Activated T-helper 1 cell treated with anti-CD3 and anti-CD28 coated beads, Interleukin-12 subunit alpha, Interleukin-12 subunit beta, Interleukin-2, Interleukin-4 antibody, amounts not matched to agents 30 ng/mL and 10 ng/mL and 1 ng/mL, durations not matched to agents 14 hours and 24 hours and 36 hours (primary cell): ENCODE measurements at regions not wholly inside any gene's neighbourhood (a gene's known extent, or its start where the extent isn't known, plus 50 kb on each side); places are given as distances from the start of the nearest gene placed in this dataset.

Source experiments
- DNase-seq: peaks from one replicate; pipeline ENCODE4 v3.0.0; 2021; ENCODE audit warnings: low spot score
- H3K27ac Mint-ChIP-seq: one replicate; pipeline ENCODE4 v1.8.0; 2021; ENCODE audit warnings: mild to moderate bottlenecking, mixed read lengths
- H3K27me3 Mint-ChIP-seq: one replicate; pipeline ENCODE4 v1.8.0; 2022; ENCODE audit warnings: mild to moderate bottlenecking, moderate library complexity, mixed read lengths; ENCODE audit not compliant: insufficient read depth
- H3K36me3 Mint-ChIP-seq: one replicate; pipeline ENCODE4 v1.8.0; 2021; ENCODE audit warnings: low read depth, mixed read lengths
- H3K4me1 Mint-ChIP-seq: one replicate; pipeline ENCODE4 v1.8.0; 2021; ENCODE audit warnings: low read depth, mixed read lengths
- H3K4me3 Mint-ChIP-seq: one replicate; pipeline ENCODE4 v1.8.0; 2021; ENCODE audit warnings: mild to moderate bottlenecking, moderate library complexity, mixed read lengths
- H3K9me3 Mint-ChIP-seq: one replicate; pipeline ENCODE4 v1.8.0; 2021; ENCODE audit warnings: mixed read lengths
- intact Hi-C: fragments of 100-400 bp; cut with micrococcal nuclease; formaldehyde crosslinking; loops from one replicate; pipeline ENCODE4 v1.15.1; 2024

GRCh38 chr15:39273717-39274411 lies 307.0 kb upstream of the THBS1 start:
- Mint-ChIP-seq H3K4me3 (no peak overlapping the region), H3K27ac (no peak overlapping the region), H3K9me3 (no peaks in the 10 kb centered on the region), H3K4me1 (no peaks in the 10 kb centered on the region), H3K27me3 (peaks cover 3% of the 10 kb centered on the region), H3K36me3 (no peaks in the 10 kb centered on the region)
- intact Hi-C loops, result no loop called here
- no peak for DNase-seq

- Mint-ChIP-seq H3K27me3 (peaks cover 3% of the 10 kb centered on the region), H3K36me3 (no peaks in the 10 kb centered on the region), H3K9me3 (no peaks in the 10 kb centered on the region), H3K4me1 (no peaks in the 10 kb centered on the region), H3K27ac (no peak overlapping the region), H3K4me3 (no peak overlapping the region)
- no peak for DNase-seq
- intact Hi-C loops, result no loop called here
These were observed 305.8 kb upstream of the THBS1 start for GRCh38 chr15:39275066-39275465.

GRCh38 chr15:39279311-39279710 lies 301.6 kb upstream of the THBS1 start:
- Mint-ChIP-seq H3K27me3 (peaks cover 7% of the 10 kb centered on the region), H3K4me1 (no peaks in the 10 kb centered on the region), H3K27ac (no peak overlapping the region), H3K9me3 (no peaks in the 10 kb centered on the region), H3K36me3 (no peaks in the 10 kb centered on the region), H3K4me3 (no peak overlapping the region)
- DNase-seq, result no peak
- intact Hi-C loops, result no loop called here

GRCh38 chr15:39281094-39281493 lies 299.8 kb upstream of the THBS1 start:
- Mint-ChIP-seq H3K4me3 (no peak overlapping the region), H3K4me1 (no peaks in the 10 kb centered on the region), H3K36me3 (no peaks in the 10 kb centered on the region), H3K9me3 (no peaks in the 10 kb centered on the region), H3K27ac (no peak overlapping the region), H3K27me3 (peaks cover 6% of the 10 kb centered on the region)
- DNase-seq, result no peak
- intact Hi-C loops, result no loop called here

- H3K27me3 Mint-ChIP-seq, result peaks cover 11% of the 10 kb centered on the region
- H3K27ac Mint-ChIP-seq, result no peak overlapping the region
- no peak for DNase-seq
- H3K4me1 Mint-ChIP-seq, result no peaks in the 10 kb centered on the region
- H3K4me3 Mint-ChIP-seq, result no peak overlapping the region
- no peaks in the 10 kb centered on the region for H3K9me3 Mint-ChIP-seq
- no peaks in the 10 kb centered on the region for H3K36me3 Mint-ChIP-seq
- intact Hi-C loops, result no loop called here
These were observed 298.1 kb upstream of the THBS1 start for GRCh38 chr15:39282663-39283208.

GRCh38 chr15:39283531-39283930 lies 297.3 kb upstream of the THBS1 start:
- no peak overlapping the region for H3K4me3 Mint-ChIP-seq
- H3K27ac Mint-ChIP-seq, result no peak overlapping the region
- H3K27me3 Mint-ChIP-seq, result peaks cover 11% of the 10 kb centered on the region
- no peaks in the 10 kb centered on the region for H3K4me1 Mint-ChIP-seq
- no peaks in the 10 kb centered on the region for H3K9me3 Mint-ChIP-seq
- intact Hi-C loops, result no loop called here
- DNase-seq, result no peak
- H3K36me3 Mint-ChIP-seq, result no peaks in the 10 kb centered on the region

GRCh38 chr15:39285071-39285470 lies 295.8 kb upstream of the THBS1 start:
- H3K27me3 Mint-ChIP-seq, result peaks cover 10% of the 10 kb centered on the region
- H3K4me3 Mint-ChIP-seq, result no peak overlapping the region
- intact Hi-C loops, result no loop called here
- DNase-seq, result no peak
- H3K4me1 Mint-ChIP-seq, result no peaks in the 10 kb centered on the region
- H3K27ac Mint-ChIP-seq, result no peak overlapping the region
- no peaks in the 10 kb centered on the region for H3K36me3 Mint-ChIP-seq
- H3K9me3 Mint-ChIP-seq, result no peaks in the 10 kb centered on the region

GRCh38 chr15:39285663-39286062 lies 295.2 kb upstream of the THBS1 start:
- Mint-ChIP-seq H3K27me3 (peaks cover 7% of the 10 kb centered on the region), H3K36me3 (no peaks in the 10 kb centered on the region), H3K9me3 (no peaks in the 10 kb centered on the region), H3K27ac (no peak overlapping the region), H3K4me3 (no peak overlapping the region), H3K4me1 (no peaks in the 10 kb centered on the region)
- no peak for DNase-seq
- intact Hi-C loops, result no loop called here

- intact Hi-C loops, result no loop called here
- no peaks in the 10 kb centered on the region for H3K4me1 Mint-ChIP-seq
These were observed 294.2 kb upstream of the THBS1 start for GRCh38 chr15:39286706-39287105.

GRCh38 chr15:39287322-39288195 lies 293.3 kb upstream of the THBS1 start:
- Mint-ChIP-seq H3K27ac (no peak overlapping the region), H3K36me3 (no peaks in the 10 kb centered on the region), H3K4me1 (no peaks in the 10 kb centered on the region), H3K27me3 (peaks cover 8% of the 10 kb centered on the region), H3K4me3 (no peak overlapping the region), H3K9me3 (peaks cover 3% of the 10 kb centered on the region)
- no peak for DNase-seq
- intact Hi-C loops, result no loop called here

More at GRCh38 chr15:39286706-39287105, 294.2 kb upstream of the THBS1 start:
- H3K27me3 Mint-ChIP-seq, result peaks cover 7% of the 10 kb centered on the region
- no peak for DNase-seq
- H3K4me3 Mint-ChIP-seq, result no peak overlapping the region
- H3K27ac Mint-ChIP-seq, result no peak overlapping the region
- H3K36me3 Mint-ChIP-seq, result no peaks in the 10 kb centered on the region
- H3K9me3 Mint-ChIP-seq, result no peaks in the 10 kb centered on the region

GRCh38 chr15:39290711-39291435 lies 290.0 kb upstream of the THBS1 start:
- no peaks in the 10 kb centered on the region for H3K36me3 Mint-ChIP-seq
- DNase-seq, result no peak
- no peak overlapping the region for H3K4me3 Mint-ChIP-seq
- H3K4me1 Mint-ChIP-seq, result no peaks in the 10 kb centered on the region
- peaks cover 11% of the 10 kb centered on the region for H3K9me3 Mint-ChIP-seq
- H3K27me3 Mint-ChIP-seq, result peaks cover 20% of the 10 kb centered on the region
- intact Hi-C loops, result no loop called here
- H3K27ac Mint-ChIP-seq, result no peak overlapping the region

- H3K27ac Mint-ChIP-seq, result no peak overlapping the region
- intact Hi-C loops, result no loop called here
- DNase-seq, result no peak
- no peak overlapping the region for H3K4me3 Mint-ChIP-seq
- H3K27me3 Mint-ChIP-seq, result peaks cover 17% of the 10 kb centered on the region
- H3K36me3 Mint-ChIP-seq, result no peaks in the 10 kb centered on the region
- H3K9me3 Mint-ChIP-seq, result peaks cover 11% of the 10 kb centered on the region
- H3K4me1 Mint-ChIP-seq, result no peaks in the 10 kb centered on the region
These were observed 289.2 kb upstream of the THBS1 start for GRCh38 chr15:39291690-39292089.

- H3K27ac Mint-ChIP-seq, result no peak overlapping the region
- no peaks in the 10 kb centered on the region for H3K36me3 Mint-ChIP-seq
- no peak for DNase-seq
- H3K9me3 Mint-ChIP-seq, result peaks cover 11% of the 10 kb centered on the region
- intact Hi-C loops, result no loop called here
- H3K27me3 Mint-ChIP-seq, result peaks cover 19% of the 10 kb centered on the region
- H3K4me1 Mint-ChIP-seq, result no peaks in the 10 kb centered on the region
- no peak overlapping the region for H3K4me3 Mint-ChIP-seq
These were observed 283.9 kb upstream of the THBS1 start for GRCh38 chr15:39296955-39297354.
